Muscle layer of duodenum (tissue), 2 donors: ENCODE measurements at regions not wholly inside any gene's neighbourhood (a gene's known extent, or its start where the extent isn't known, plus 50 kb on each side); places are given as distances from the start of the nearest gene placed in this dataset.

Experiments
- H3K27ac ChIP-seq: one replicate; pipeline ENCODE4 v1.7.0; 2013; ENCODE audit warnings: mild to moderate bottlenecking, low read length
- H3K27me3 ChIP-seq: one replicate; pipeline ENCODE4 v1.7.0; 2013; ENCODE audit warnings: low read depth, mild to moderate bottlenecking, control low read depth, low read length
- H3K36me3 ChIP-seq, 2 donors: one replicate each; pipeline ENCODE4 v1.7.0; 2013; ENCODE audit warnings: low read length in 2 of 2, control low read depth in 1 of 2, mild to moderate bottlenecking in 1 of 2; ENCODE audit not compliant: insufficient read depth in 2 of 2, control insufficient read depth in 1 of 2
- H3K4me1 ChIP-seq, 2 donors: one replicate each; pipeline ENCODE4 v1.7.0; 2013; ENCODE audit warnings: low read length in 2 of 2, mild to moderate bottlenecking in 2 of 2, control low read depth in 1 of 2, moderate library complexity in 1 of 2; ENCODE audit not compliant: insufficient read depth in 2 of 2, control insufficient read depth in 1 of 2
- H3K4me3 ChIP-seq, 2 donors: one replicate each; pipeline ENCODE4 v1.7.0; 2013; ENCODE audit warnings: low read length in 2 of 2, low read depth in 1 of 2, mild to moderate bottlenecking in 1 of 2
- H3K9me3 ChIP-seq, 2 donors: one replicate each; pipeline ENCODE4 v1.7.0; 2013; ENCODE audit warnings: low read length in 2 of 2, control low read depth in 1 of 2, mild to moderate bottlenecking in 1 of 2; ENCODE audit not compliant: control insufficient read depth in 1 of 2
- donor health status: healthy.

GRCh38 chr16:50446861-50447260 is 78.1 kb upstream of the BRD7 start:
- Histone ChIP-seq H3K9me3 (peaks cover 0 to 6% of the 10 kb centered on the region in 2 donors), H3K4me3 (no peak overlapping the region), H3K27me3 (no peaks in the 10 kb centered on the region), H3K36me3 (no peaks in the 10 kb centered on the region), H3K27ac (no peak overlapping the region), H3K4me1 (no peaks in the 10 kb centered on the region)

- Histone ChIP-seq H3K9me3 (peaks cover 0 to 13% of the 10 kb centered on the region in 2 donors), H3K4me1 (no peaks in the 10 kb centered on the region), H3K27ac (no peak overlapping the region), H3K36me3 (no peaks in the 10 kb centered on the region), H3K4me3 (no peak overlapping the region), H3K27me3 (no peaks in the 10 kb centered on the region)
Observed at GRCh38 chr16:50445621-50446555, 77.1 kb upstream of the BRD7 start.

- Histone ChIP-seq H3K9me3 (peaks cover 0 to 15% of the 10 kb centered on the region in 2 donors), H3K36me3 (no peaks in the 10 kb centered on the region), H3K27me3 (no peaks in the 10 kb centered on the region), H3K4me1 (no peaks in the 10 kb centered on the region), H3K4me3 (no peak overlapping the region), H3K27ac (no peak overlapping the region)
Observed at GRCh38 chr16:50444526-50444925, 75.7 kb upstream of the BRD7 start.

GRCh38 chr16:50442221-50442620 is 73.4 kb upstream of the BRD7 start:
- Histone ChIP-seq H3K9me3 (peaks cover 0 to 19% of the 10 kb centered on the region in 2 donors), H3K27ac (no peak overlapping the region), H3K4me1 (no peaks in the 10 kb centered on the region), H3K27me3 (no peaks in the 10 kb centered on the region), H3K4me3 (no peak overlapping the region), H3K36me3 (no peaks in the 10 kb centered on the region)

- Histone ChIP-seq H3K36me3 (no peaks in the 10 kb centered on the region), H3K4me3 (no peak overlapping the region), H3K27me3 (no peaks in the 10 kb centered on the region), H3K4me1 (no peaks in the 10 kb centered on the region), H3K27ac (no peak overlapping the region), H3K9me3 (peaks cover 0 to 19% of the 10 kb centered on the region in 2 donors)
Observed at GRCh38 chr16:50441486-50442157, 72.8 kb upstream of the BRD7 start.

- no peak overlapping the region for H3K27ac ChIP-seq
- H3K9me3 ChIP-seq: peaks cover 0 to 19% of the 10 kb centered on the region in 2 donors
- no peaks in the 10 kb centered on the region for H3K36me3 ChIP-seq
- H3K4me3 ChIP-seq: no peak overlapping the region
- H3K4me1 ChIP-seq: no peaks in the 10 kb centered on the region
- H3K27me3 ChIP-seq: no peaks in the 10 kb centered on the region
Observed at GRCh38 chr16:50440991-50441390, 72.2 kb upstream of the BRD7 start.

GRCh38 chr16:50440531-50440930 is 71.7 kb upstream of the BRD7 start:
- H3K27ac ChIP-seq: no peak overlapping the region
- H3K4me1 ChIP-seq: no peaks in the 10 kb centered on the region
- H3K4me3 ChIP-seq: no peak overlapping the region
- no peaks in the 10 kb centered on the region for H3K27me3 ChIP-seq
- H3K36me3 ChIP-seq: no peaks in the 10 kb centered on the region
- peaks cover 0 to 19% of the 10 kb centered on the region in 2 donors for H3K9me3 ChIP-seq

GRCh38 chr16:50437769-50438437 is 69.1 kb upstream of the BRD7 start:
- no peaks in the 10 kb centered on the region for H3K4me1 ChIP-seq
- H3K27ac ChIP-seq: no peak overlapping the region
- no peak overlapping the region for H3K4me3 ChIP-seq
- H3K36me3 ChIP-seq: no peaks in the 10 kb centered on the region
- H3K27me3 ChIP-seq: no peaks in the 10 kb centered on the region
- peaks cover 0 to 19% of the 10 kb centered on the region in 2 donors for H3K9me3 ChIP-seq

GRCh38 chr16:50436271-50436670 is 67.5 kb upstream of the BRD7 start:
- H3K27me3 ChIP-seq: no peaks in the 10 kb centered on the region
- no peaks in the 10 kb centered on the region for H3K4me1 ChIP-seq
- H3K27ac ChIP-seq: no peak overlapping the region
- no peak overlapping the region for H3K4me3 ChIP-seq
- H3K9me3 ChIP-seq: peaks cover 0 to 7% of the 10 kb centered on the region in 2 donors
- H3K36me3 ChIP-seq: no peaks in the 10 kb centered on the region

GRCh38 chr16:50434872-50435478 is 66.2 kb upstream of the BRD7 start:
- H3K4me1 ChIP-seq: no peaks in the 10 kb centered on the region
- no peak overlapping the region for H3K4me3 ChIP-seq
- H3K9me3 ChIP-seq: peaks cover 0 to 7% of the 10 kb centered on the region in 2 donors
- H3K27ac ChIP-seq: no peak overlapping the region
- H3K27me3 ChIP-seq: no peaks in the 10 kb centered on the region
- H3K36me3 ChIP-seq: no peaks in the 10 kb centered on the region

- no peaks in the 10 kb centered on the region for H3K9me3 ChIP-seq
Observed at GRCh38 chr16:50430076-50430475, 61.3 kb upstream of the BRD7 start.

More at GRCh38 chr16:50430076-50430475, 61.3 kb upstream of the BRD7 start:
- Histone ChIP-seq H3K4me1 (no peaks in the 10 kb centered on the region), H3K27ac (no peak overlapping the region), H3K36me3 (no peaks in the 10 kb centered on the region), H3K27me3 (no peaks in the 10 kb centered on the region), H3K4me3 (no peak overlapping the region)
